Tibial nerve (tissue), 4 donors: ENCODE measurements at regions not wholly inside any gene's neighbourhood (a gene's known extent, or its start where the extent isn't known, plus 50 kb on each side); places are given as distances from the start of the nearest gene placed in this dataset.

Experiments used
- CTCF ChIP-seq, 5 experiments: fragments of 200-600 bp in 3 of 5; fragments of 450-650 bp in 2 of 5; sonication (generic) in 3 of 5; IDR thresholded peaks; one replicate each; pipeline ENCODE4 v1.5.1; 2016 to 2019; ENCODE audit warnings: antibody characterized with exemption in 5 of 5, mild to moderate bottlenecking in 3 of 5, moderate library complexity in 2 of 5
- EP300 ChIP-seq, 2 donors: sonication (generic); formaldehyde crosslinking; IDR thresholded peaks; one replicate each; pipeline ENCODE4 v1.6.1; 2017; ENCODE audit warnings: antibody characterized with exemption in 2 of 2, mild to moderate bottlenecking in 1 of 2
- POLR2A ChIP-seq, 2 donors: fragments of 450-650 bp; IDR thresholded peaks; one replicate each; pipeline ENCODE4 v1.6.1; 2017; ENCODE audit warnings: antibody characterized with exemption in 2 of 2, mild to moderate bottlenecking in 2 of 2, moderate library complexity in 2 of 2

- TF ChIP-seq POLR2A (IDR thresholded peaks at IDR 0.05) (no peak), CTCF (IDR thresholded peaks at IDR 0.05) (no peak), EP300 (IDR thresholded peaks at IDR 0.05) (no peak)
Observed at GRCh38 chr16:47815655-47816054, 340.1 kb downstream of the ABCC12 start.
